ENCODE measurements at regions not wholly inside any gene's neighbourhood (a gene's known extent, or its start where the extent isn't known, plus 50 kb on each side); places are given as distances from the start of the nearest gene placed in this dataset.

GRCh38 chr5:33182986-33183385 lies 257.8 kb upstream of the TARS1 start:
- no peaks in the 10 kb centered on the region for H4K20me1 ChIP-seq (ENCODE audit: insufficient read depth)
- H3K36me3 ChIP-seq (ENCODE audit: low read depth) = no peaks in the 10 kb centered on the region
- intact Hi-C loops (cut with micrococcal nuclease; ENCODE audit: unreplicated experiment) = loop anchor here (5.0 kb wide), 5 partner anchors 219 to 586 kb away; no protein-coding TSS in a partner anchor
- DNase-seq = no peak
- ChIA-PET CTCF (interaction anchor here (1.0 kb wide), 1 partner anchor 8 kb away, joined by 3 read pairs; no protein-coding TSS in a partner anchor), POLR2A (ENCODE audit: unreplicated experiment) (no interaction called here)
- H3K79me2 ChIP-seq (ENCODE audit: low read depth) = no peaks in the 10 kb centered on the region
- H3K4me2 ChIP-seq = no peak overlapping the region
- TF ChIP-seq CTCF (conservative IDR thresholded peaks at IDR 0.05) (no peak), EZH2 (IDR thresholded peaks at IDR 0.05; ENCODE audit: low read depth) (no peak)
- no peaks in the 10 kb centered on the region for H3K4me1 ChIP-seq (replicated peaks; ENCODE audit: insufficient read depth)
- no peaks in the 10 kb centered on the region for H3F3A ChIP-seq (ENCODE audit: insufficient read depth, low read depth)
- no peaks in the 10 kb centered on the region for H3K27me3 ChIP-seq (ENCODE audit: insufficient read depth, low read depth)
- no peak overlapping the region for H2AFZ ChIP-seq
- BruUV-seq (replicated peaks) = no TSS peak
- H3K9me3 ChIP-seq (ENCODE audit: insufficient read depth, low read depth) = no peaks in the 10 kb centered on the region
- H3K9me2 ChIP-seq (ENCODE audit: insufficient read depth) = no peaks in the 10 kb centered on the region
- H3K27ac ChIP-seq = no peak overlapping the region
- H3K4me3 ChIP-seq = no peak overlapping the region

DNA sequence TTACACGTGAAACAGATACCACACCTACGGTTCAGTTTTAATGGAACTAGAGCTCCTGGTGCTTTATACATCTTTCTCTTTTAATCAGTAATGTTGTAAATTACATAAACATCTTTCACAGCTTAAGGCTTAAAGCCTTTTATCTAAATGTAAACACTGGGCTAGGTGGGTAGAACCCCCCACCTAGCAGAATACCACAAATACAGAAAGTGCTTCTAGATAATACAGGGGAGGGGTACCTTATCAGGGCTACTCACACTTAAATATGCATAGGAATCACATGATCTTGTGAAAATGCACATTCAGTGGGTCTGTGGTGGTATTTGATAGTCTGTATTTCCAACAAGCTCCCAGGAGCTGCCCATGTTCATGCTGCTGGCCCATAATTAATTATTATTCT lies 256.4 kb upstream of the TARS1 start:
- no peaks in the 10 kb centered on the region for H3K79me2 ChIP-seq (ENCODE audit: low read depth)
- no peak overlapping the region for H3K27ac ChIP-seq
- no peaks in the 10 kb centered on the region for H3K36me3 ChIP-seq (ENCODE audit: low read depth)
- intact Hi-C loops (cut with micrococcal nuclease; ENCODE audit: unreplicated experiment) = loop anchor here (5.0 kb wide), 5 partner anchors 218 to 587 kb away; no protein-coding TSS in a partner anchor
- H3K4me1 ChIP-seq (replicated peaks; ENCODE audit: insufficient read depth) = no peaks in the 10 kb centered on the region
- ChIA-PET POLR2A (ENCODE audit: unreplicated experiment) (interaction anchor here (0.6 kb wide), 1 partner anchor 24 kb away, joined by 3 read pairs; no protein-coding TSS in a partner anchor), CTCF (no interaction called here)
- H3K27me3 ChIP-seq (ENCODE audit: insufficient read depth, low read depth) = no peaks in the 10 kb centered on the region
- no peaks in the 10 kb centered on the region for H3K9me3 ChIP-seq (ENCODE audit: insufficient read depth, low read depth)
- H3K4me3 ChIP-seq = no peak overlapping the region
- TF ChIP-seq EZH2 (IDR thresholded peaks at IDR 0.05; ENCODE audit: low read depth) (no peak), CTCF (conservative IDR thresholded peaks at IDR 0.05) (no peak)
- H2AFZ ChIP-seq = no peak overlapping the region
- H3F3A ChIP-seq (ENCODE audit: insufficient read depth, low read depth) = no peaks in the 10 kb centered on the region
- H3K4me2 ChIP-seq = no peak overlapping the region
- no peaks in the 10 kb centered on the region for H3K9me2 ChIP-seq (ENCODE audit: insufficient read depth)
- no peak for DNase-seq
- no TSS peak for BruUV-seq (replicated peaks)
- no peaks in the 10 kb centered on the region for H4K20me1 ChIP-seq (ENCODE audit: insufficient read depth)

DNA sequence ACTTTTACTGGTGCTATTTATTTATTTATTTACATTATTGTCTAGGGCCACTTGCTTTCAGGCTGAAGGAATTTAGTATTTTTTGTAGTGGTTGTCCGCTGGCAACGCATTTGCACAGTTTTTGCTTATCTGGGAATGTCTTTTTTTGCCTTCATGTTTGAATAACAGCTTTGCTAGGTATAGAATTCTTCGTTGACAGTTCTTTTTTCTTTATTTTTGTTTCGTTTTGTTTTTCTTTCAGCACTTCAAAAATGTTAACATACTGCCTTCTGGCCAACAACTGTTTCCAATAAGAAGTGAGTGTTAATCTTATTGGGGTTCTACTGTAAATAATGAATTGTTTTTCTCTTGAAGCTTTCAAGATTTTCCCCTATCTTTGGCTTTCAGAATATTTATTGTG lies 252.7 kb upstream of the TARS1 start:
- Histone ChIP-seq H3K4me1 (replicated peaks; ENCODE audit: insufficient read depth) (no peaks in the 10 kb centered on the region), H3K4me3 (no peak overlapping the region), H2AFZ (no peak overlapping the region), H3K36me3 (ENCODE audit: low read depth) (no peaks in the 10 kb centered on the region), H3K9me2 (ENCODE audit: insufficient read depth) (no peaks in the 10 kb centered on the region), H3K9me3 (ENCODE audit: insufficient read depth, low read depth) (no peaks in the 10 kb centered on the region), H3K4me2 (no peak overlapping the region), H3K27ac (no peak overlapping the region), H3K79me2 (ENCODE audit: low read depth) (no peaks in the 10 kb centered on the region), H3F3A (ENCODE audit: insufficient read depth, low read depth) (no peaks in the 10 kb centered on the region), H3K27me3 (ENCODE audit: insufficient read depth, low read depth) (no peaks in the 10 kb centered on the region), H4K20me1 (ENCODE audit: insufficient read depth) (no peaks in the 10 kb centered on the region)
- TF ChIP-seq EZH2 (IDR thresholded peaks at IDR 0.05; ENCODE audit: low read depth) (no peak), CTCF (conservative IDR thresholded peaks at IDR 0.05) (no peak)
- no TSS peak for BruUV-seq (replicated peaks)
- ChIA-PET CTCF (no interaction called here), POLR2A (ENCODE audit: unreplicated experiment) (no interaction called here)
- DNase-seq = no peak
- intact Hi-C loops (cut with micrococcal nuclease; ENCODE audit: unreplicated experiment) = no loop called here
